ENCODE measurements at regions not wholly inside any gene's neighbourhood (a gene's known extent, or its start where the extent isn't known, plus 50 kb on each side); places are given as distances from the start of the nearest gene placed in this dataset.

DNA sequence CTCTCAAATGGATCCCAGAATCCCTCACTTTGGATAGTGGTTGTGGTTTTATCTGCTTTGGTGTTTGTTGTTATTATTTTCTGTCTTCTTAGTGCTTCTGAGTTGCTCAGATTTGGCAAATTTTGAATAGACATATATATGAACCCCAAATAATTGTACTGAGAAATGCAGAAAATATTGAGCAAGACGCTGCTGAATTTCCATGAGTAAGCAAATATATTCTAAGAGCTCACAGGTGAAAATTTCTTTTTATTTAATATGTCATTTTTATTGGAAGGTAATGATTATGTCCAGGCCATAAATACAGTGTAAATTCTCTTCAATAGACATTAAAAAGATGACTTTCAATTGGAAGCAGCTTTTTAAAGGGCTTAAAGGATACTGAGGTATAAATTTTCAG, 152.1 kb downstream of the FAT3 start:
- DNase-seq (no peak), ATAC-seq (no peak)
- Histone ChIP-seq H3K36me3 (no peaks in the 10 kb centered on the region), H3K9me3 (no peaks in the 10 kb centered on the region), H3K4me3 (no peak overlapping the region), H3K27me3 (no peaks in the 10 kb centered on the region), H3K4me1 (no peaks in the 10 kb centered on the region), H3K27ac (no peak overlapping the region)
- intact Hi-C loops (cut with DNase I): no loop called here
- TF ChIP-seq CTCF (IDR thresholded peaks at IDR 0.05) (no peak), POLR2A (IDR thresholded peaks at IDR 0.05) (no peak)
- 77% methylated on average over 1 of the region's 1 CpG for WGBS (ENCODE audit: insufficient coverage, low coverage, low lambda C conversion rate, missing lambda C conversion rate)

- Histone ChIP-seq H3K4me3 (no peak overlapping the region), H3K9me3 (no peaks in the 10 kb centered on the region), H3K4me1 (no peaks in the 10 kb centered on the region), H3K27me3 (no peaks in the 10 kb centered on the region), H3K36me3 (no peaks in the 10 kb centered on the region), H3K27ac (no peak overlapping the region)
- no peak for DNase-seq
- no peak for ATAC-seq
- 81% methylated on average over 3 of the region's 3 CpGs for WGBS (ENCODE audit: insufficient coverage, low coverage, low lambda C conversion rate, missing lambda C conversion rate)
- TF ChIP-seq POLR2A (IDR thresholded peaks at IDR 0.05): no peak
- TF ChIP-seq CTCF (IDR thresholded peaks at IDR 0.05): no peak
- intact Hi-C loops (cut with DNase I): no loop called here
Measured at GRCh38 chr11:92380882-92381281, 156.3 kb downstream of the FAT3 start.

DNA sequence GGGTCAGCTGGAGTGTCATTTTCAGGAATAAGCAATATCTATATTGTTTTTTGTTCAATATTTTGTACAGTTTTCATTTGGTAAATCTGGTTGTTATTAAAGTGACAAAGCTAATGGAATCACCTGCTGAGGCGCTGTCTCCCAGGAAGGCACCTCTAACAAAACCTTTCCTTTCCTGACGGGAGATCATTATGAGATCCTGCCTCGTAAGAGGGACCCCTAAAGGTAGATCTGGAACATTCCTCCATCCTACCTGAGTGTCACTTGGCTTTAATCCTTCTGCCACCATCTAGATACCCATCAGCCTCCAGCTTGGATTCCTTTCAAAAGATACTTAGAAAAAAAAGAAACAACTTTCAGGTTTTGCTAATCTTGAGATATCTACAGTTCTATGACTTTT, 157.7 kb downstream of the FAT3 start:
- no peaks in the 10 kb centered on the region for H3K4me1 ChIP-seq
- ATAC-seq (no peak), DNase-seq (no peak)
- no peak for TF ChIP-seq POLR2A (IDR thresholded peaks at IDR 0.05)
- TF ChIP-seq CTCF (IDR thresholded peaks at IDR 0.05): no peak
- H3K27me3 ChIP-seq: no peaks in the 10 kb centered on the region
- H3K36me3 ChIP-seq: no peaks in the 10 kb centered on the region
- WGBS (ENCODE audit: insufficient coverage, low coverage, low lambda C conversion rate, missing lambda C conversion rate): 88% methylated on average over 3 of the region's 3 CpGs
- no peak overlapping the region for H3K27ac ChIP-seq
- no peak overlapping the region for H3K4me3 ChIP-seq
- no peaks in the 10 kb centered on the region for H3K9me3 ChIP-seq
- intact Hi-C loops (cut with DNase I): no loop called here

DNA sequence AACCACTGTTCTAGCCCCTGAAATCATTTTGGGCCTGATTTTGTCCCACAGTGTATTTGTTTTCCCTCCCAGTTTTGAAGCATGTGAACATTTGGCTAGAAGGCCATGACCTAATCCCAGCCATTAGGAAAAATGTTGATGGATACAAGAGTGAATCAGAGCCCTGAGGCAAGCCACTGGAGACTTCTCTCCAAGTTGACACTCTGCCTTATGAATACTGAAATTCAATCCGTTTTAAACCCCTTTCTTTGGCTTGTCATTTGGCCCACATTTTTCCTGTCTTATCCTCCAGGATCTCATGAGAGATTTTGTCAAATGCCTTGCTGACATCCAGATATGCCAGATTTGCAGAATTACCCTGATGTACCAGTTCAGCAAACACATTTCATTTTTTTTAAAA, 158.8 kb downstream of the FAT3 start:
- H3K36me3 ChIP-seq: no peaks in the 10 kb centered on the region
- no peak overlapping the region for H3K27ac ChIP-seq
- no peaks in the 10 kb centered on the region for H3K9me3 ChIP-seq
- intact Hi-C loops (cut with DNase I): no loop called here
- 22% methylated on average over 1 of the region's 1 CpG for WGBS (ENCODE audit: insufficient coverage, low coverage, low lambda C conversion rate, missing lambda C conversion rate)
- H3K4me3 ChIP-seq: no peak overlapping the region
- H3K27me3 ChIP-seq: no peaks in the 10 kb centered on the region
- DNase-seq (no peak), ATAC-seq (no peak)
- TF ChIP-seq POLR2A (IDR thresholded peaks at IDR 0.05): no peak
- TF ChIP-seq CTCF (IDR thresholded peaks at IDR 0.05): no peak
- H3K4me1 ChIP-seq: no peaks in the 10 kb centered on the region

DNA sequence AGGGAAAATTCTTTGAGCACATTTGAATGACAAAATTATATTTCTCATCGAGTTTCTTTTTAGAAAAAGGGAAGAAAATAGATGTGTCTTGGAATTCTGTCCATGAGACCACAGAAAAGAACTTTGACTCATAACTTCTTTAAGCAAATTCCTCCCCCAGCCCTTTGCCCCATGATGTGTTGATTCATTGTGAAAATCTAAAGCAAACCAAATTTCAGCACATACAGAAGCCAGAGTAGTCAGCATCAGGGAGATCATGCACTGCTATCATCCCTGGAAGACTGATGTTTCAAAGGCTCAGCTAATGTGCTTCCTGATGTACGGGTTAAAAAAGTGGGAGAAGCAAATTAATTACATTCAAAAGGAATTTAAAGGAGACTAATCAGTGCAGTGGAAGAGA, 159.7 kb downstream of the FAT3 start:
- ATAC-seq (no peak), DNase-seq (no peak)
- no peaks in the 10 kb centered on the region for H3K27me3 ChIP-seq
- H3K4me3 ChIP-seq: no peak overlapping the region
- WGBS (ENCODE audit: insufficient coverage, low coverage, low lambda C conversion rate, missing lambda C conversion rate): 69% methylated on average over 2 of the region's 2 CpGs
- H3K36me3 ChIP-seq: no peaks in the 10 kb centered on the region
- intact Hi-C loops (cut with DNase I): no loop called here
- H3K4me1 ChIP-seq: no peaks in the 10 kb centered on the region
- H3K9me3 ChIP-seq: no peaks in the 10 kb centered on the region
- H3K27ac ChIP-seq: no peak overlapping the region
- TF ChIP-seq CTCF (IDR thresholded peaks at IDR 0.05): no peak
- TF ChIP-seq POLR2A (IDR thresholded peaks at IDR 0.05): no peak
